ENCODE measurements at regions not wholly inside any gene's neighbourhood (a gene's known extent, or its start where the extent isn't known, plus 50 kb on each side); places are given as distances from the start of the nearest gene placed in this dataset.

- H3K36me3 ChIP-seq (ENCODE audit: insufficient read depth, low read length): no peaks in the 10 kb centered on the region
- H3K9me3 ChIP-seq (ENCODE audit: low read length): no peaks in the 10 kb centered on the region
- H3K27me3 ChIP-seq (ENCODE audit: insufficient read depth, low read length): no peaks in the 10 kb centered on the region
- TF ChIP-seq EZH2 (IDR thresholded peaks at IDR 0.05; ENCODE audit: borderline replicate concordance, low read length): no peak
- no peaks in the 10 kb centered on the region for H4K20me1 ChIP-seq (ENCODE audit: insufficient read depth, low read length)
- H3K9ac ChIP-seq (ENCODE audit: low read length): no peak overlapping the region
- no peaks in the 10 kb centered on the region for H3K79me2 ChIP-seq (ENCODE audit: insufficient read depth, low read length)
- H3K27ac ChIP-seq (ENCODE audit: low read depth, low read length, poor library complexity, severe bottlenecking): no peak overlapping the region
- no peak overlapping the region for H2AFZ ChIP-seq (ENCODE audit: low read length)
- H3K4me3 ChIP-seq (ENCODE audit: low read depth, low read length, poor library complexity, severe bottlenecking): no peak overlapping the region
- no peak overlapping the region for H3K4me2 ChIP-seq (ENCODE audit: low read length)
- no peaks in the 10 kb centered on the region for H3K4me1 ChIP-seq (ENCODE audit: insufficient read depth, low read length, severe bottlenecking)
- H3K9me2 ChIP-seq (ENCODE audit: low read depth, low read length): no peaks in the 10 kb centered on the region
- no peaks in the 10 kb centered on the region for H3F3A ChIP-seq (ENCODE audit: insufficient read depth, low read length)
Measured at GRCh38 chr4:20528508-20528907, 171.8 kb upstream of the PACRGL start.

- TF ChIP-seq CTCF (IDR thresholded peaks at IDR 0.05; ENCODE audit: low read length): no peak
- TF ChIP-seq EZH2 (IDR thresholded peaks at IDR 0.05; ENCODE audit: borderline replicate concordance, low read length): no peak
- H4K20me1 ChIP-seq (ENCODE audit: insufficient read depth, low read length): no peaks in the 10 kb centered on the region
- H3K27ac ChIP-seq (ENCODE audit: low read depth, low read length, poor library complexity, severe bottlenecking): no peak overlapping the region
- no peak overlapping the region for H3K9ac ChIP-seq (ENCODE audit: low read length)
- no peaks in the 10 kb centered on the region for H3K27me3 ChIP-seq (ENCODE audit: insufficient read depth, low read length)
- no peaks in the 10 kb centered on the region for H3F3A ChIP-seq (ENCODE audit: insufficient read depth, low read length)
- H2AFZ ChIP-seq (ENCODE audit: low read length): no peak overlapping the region
- no peaks in the 10 kb centered on the region for H3K9me3 ChIP-seq (ENCODE audit: low read length)
- no peaks in the 10 kb centered on the region for H3K4me1 ChIP-seq (ENCODE audit: insufficient read depth, low read length, severe bottlenecking)
- H3K79me2 ChIP-seq (ENCODE audit: insufficient read depth, low read length): no peaks in the 10 kb centered on the region
- H3K4me3 ChIP-seq (ENCODE audit: low read depth, low read length, poor library complexity, severe bottlenecking): no peak overlapping the region
- no peak overlapping the region for H3K4me2 ChIP-seq (ENCODE audit: low read length)
- H3K36me3 ChIP-seq (ENCODE audit: insufficient read depth, low read length): no peaks in the 10 kb centered on the region
- H3K9me2 ChIP-seq (ENCODE audit: low read depth, low read length): no peaks in the 10 kb centered on the region
Measured at GRCh38 chr4:20529691-20530090, 170.6 kb upstream of the PACRGL start.

- Histone ChIP-seq H3K27ac (ENCODE audit: low read depth, low read length, poor library complexity, severe bottlenecking) (no peak overlapping the region), H3K36me3 (ENCODE audit: insufficient read depth, low read length) (no peaks in the 10 kb centered on the region), H3K4me2 (ENCODE audit: low read length) (no peak overlapping the region), H3K4me1 (ENCODE audit: insufficient read depth, low read length, severe bottlenecking) (no peaks in the 10 kb centered on the region), H3K79me2 (ENCODE audit: insufficient read depth, low read length) (no peaks in the 10 kb centered on the region), H3F3A (ENCODE audit: insufficient read depth, low read length) (no peaks in the 10 kb centered on the region), H3K9me2 (ENCODE audit: low read depth, low read length) (no peaks in the 10 kb centered on the region), H3K9me3 (ENCODE audit: low read length) (no peaks in the 10 kb centered on the region), H3K9ac (ENCODE audit: low read length) (no peak overlapping the region), H2AFZ (ENCODE audit: low read length) (no peak overlapping the region), H3K27me3 (ENCODE audit: insufficient read depth, low read length) (no peaks in the 10 kb centered on the region), H3K4me3 (ENCODE audit: low read depth, low read length, poor library complexity, severe bottlenecking) (no peak overlapping the region), H4K20me1 (ENCODE audit: insufficient read depth, low read length) (no peaks in the 10 kb centered on the region)
- TF ChIP-seq CTCF (IDR thresholded peaks at IDR 0.05; ENCODE audit: low read length) (no peak), EZH2 (IDR thresholded peaks at IDR 0.05; ENCODE audit: borderline replicate concordance, low read length) (no peak)
Measured at GRCh38 chr4:20532116-20532790, 168.0 kb upstream of the PACRGL start.

Data from OCI-LY1 (cell line).